Breast epithelium (tissue), 4 donors: ENCODE measurements at regions not wholly inside any gene's neighbourhood (a gene's known extent, or its start where the extent isn't known, plus 50 kb on each side); places are given as distances from the start of the nearest gene placed in this dataset.
"Not testable (repeated sequence)": the region's sequence is repeated elsewhere in the genome, so short reads cannot be mapped to it uniquely, and the experiment has no call there.

Experiments
- DNase-seq, 2 donors: peaks; one replicate each; pipeline ENCODE4 v3.0.0-alpha.2; 2019; ENCODE audit warnings: low spot score in 2 of 2
- H3K27ac ChIP-seq, 2 donors: fragments of 200-600 bp; sonication (generic) in 1 of 2; one replicate each; pipeline ENCODE4 v1.5.1; 2016 to 2019; ENCODE audit warnings: mild to moderate bottlenecking in 1 of 2
- H3K27me3 ChIP-seq, 2 donors: fragments of 200-600 bp; sonication (generic) in 1 of 2; one replicate each; pipeline versions ENCODE4 v1.5.1 to v1.6.0; 2017 to 2019; ENCODE audit warnings: control low read depth in 1 of 2, mild to moderate bottlenecking in 1 of 2
- H3K36me3 ChIP-seq: fragments of 200-600 bp; one replicate; pipeline ENCODE4 v1.5.1; 2019
- H3K4me1 ChIP-seq, 2 donors: fragments of 200-600 bp; sonication (generic); one replicate each; pipeline ENCODE4 v1.5.1; 2016 to 2019; ENCODE audit warnings: control low read depth in 1 of 2
- H3K4me3 ChIP-seq, 3 donors: fragments of 200-600 bp; sonication (generic); 1 replicate in 2 of 3; 2 replicates in 1 of 3; pipeline ENCODE4 v1.5.1; 2016 to 2019; ENCODE audit warnings: mild to moderate bottlenecking in 3 of 3, moderate library complexity in 2 of 3
- H3K9me3 ChIP-seq, 2 donors: fragments of 200-600 bp; sonication (generic) in 1 of 2; one replicate each; pipeline ENCODE4 v1.5.1; 2016 to 2019; ENCODE audit warnings: control low read depth in 1 of 2
- intact Hi-C: fragments of 100-400 bp; cut with DNase I; formaldehyde crosslinking; loops from one replicate; pipeline ENCODE4 v1.15.1; 2023; ENCODE audit warnings: low total_unique reads

GRCh38 chr15:20255641-20256040 lies 286.0 kb downstream of the GOLGA6L6 start:
- peaks cover 4 to 19% of the 10 kb centered on the region in 2 donors for H3K9me3 ChIP-seq
- H3K27me3 ChIP-seq, H3K36me3 ChIP-seq, intact Hi-C loops, DNase-seq, H3K4me1 ChIP-seq, H3K27ac ChIP-seq, H3K4me3 ChIP-seq: not testable (repeated sequence)

- H3K27me3 ChIP-seq, intact Hi-C loops, H3K4me3 ChIP-seq, H3K36me3 ChIP-seq, DNase-seq, H3K4me1 ChIP-seq, H3K27ac ChIP-seq: not testable (repeated sequence)
- peaks cover 9 to 12% of the 10 kb centered on the region in 2 donors for H3K9me3 ChIP-seq
Observed at GRCh38 chr15:20253047-20253615, 288.5 kb downstream of the GOLGA6L6 start.

GRCh38 chr15:20252040-20252439 lies 289.6 kb downstream of the GOLGA6L6 start:
- intact Hi-C loops: not testable (repeated sequence)

GRCh38 chr15:20251214-20252005 lies 290.2 kb downstream of the GOLGA6L6 start:
- H3K36me3 ChIP-seq, intact Hi-C loops, H3K4me1 ChIP-seq, DNase-seq, H3K4me3 ChIP-seq, H3K27ac ChIP-seq, H3K9me3 ChIP-seq, H3K27me3 ChIP-seq: not testable (repeated sequence)

More at GRCh38 chr15:20252040-20252439, 289.6 kb downstream of the GOLGA6L6 start:
- DNase-seq, H3K27ac ChIP-seq, H3K27me3 ChIP-seq, H3K4me1 ChIP-seq, H3K36me3 ChIP-seq, H3K4me3 ChIP-seq, H3K9me3 ChIP-seq: not testable (repeated sequence)

- H3K4me1 ChIP-seq, H3K27me3 ChIP-seq, intact Hi-C loops, H3K27ac ChIP-seq, DNase-seq, H3K9me3 ChIP-seq, H3K36me3 ChIP-seq, H3K4me3 ChIP-seq: not testable (repeated sequence)
Observed at GRCh38 chr15:20250206-20250605, 291.4 kb downstream of the GOLGA6L6 start.

- H3K4me1 ChIP-seq, H3K27me3 ChIP-seq, H3K27ac ChIP-seq, intact Hi-C loops, H3K4me3 ChIP-seq, H3K9me3 ChIP-seq, DNase-seq, H3K36me3 ChIP-seq: not testable (repeated sequence)
Observed at GRCh38 chr15:20249677-20249970, 292.0 kb downstream of the GOLGA6L6 start.

- H3K27ac ChIP-seq, H3K4me3 ChIP-seq, H3K9me3 ChIP-seq, intact Hi-C loops, H3K27me3 ChIP-seq, DNase-seq, H3K4me1 ChIP-seq, H3K36me3 ChIP-seq: not testable (repeated sequence)
Observed at GRCh38 chr15:20248434-20248833, 293.2 kb downstream of the GOLGA6L6 start.

- DNase-seq, H3K27ac ChIP-seq, intact Hi-C loops, H3K4me1 ChIP-seq, H3K27me3 ChIP-seq, H3K36me3 ChIP-seq, H3K4me3 ChIP-seq, H3K9me3 ChIP-seq: not testable (repeated sequence)
Observed at GRCh38 chr15:20247137-20247536, 294.5 kb downstream of the GOLGA6L6 start.

GRCh38 chr15:20246624-20247023 lies 295.0 kb downstream of the GOLGA6L6 start:
- H3K27me3 ChIP-seq, H3K27ac ChIP-seq, intact Hi-C loops, DNase-seq, H3K4me1 ChIP-seq, H3K4me3 ChIP-seq, H3K36me3 ChIP-seq: not testable (repeated sequence)
- peaks cover 9 to 14% of the 10 kb centered on the region in 2 donors for H3K9me3 ChIP-seq

- DNase-seq, H3K4me3 ChIP-seq, H3K4me1 ChIP-seq, intact Hi-C loops, H3K36me3 ChIP-seq, H3K27ac ChIP-seq, H3K27me3 ChIP-seq: not testable (repeated sequence)
- peaks cover 9 to 15% of the 10 kb centered on the region in 2 donors for H3K9me3 ChIP-seq
Observed at GRCh38 chr15:20245856-20246255, 295.7 kb downstream of the GOLGA6L6 start.

- H3K4me3 ChIP-seq, H3K27me3 ChIP-seq, H3K4me1 ChIP-seq, H3K27ac ChIP-seq, intact Hi-C loops, H3K36me3 ChIP-seq, DNase-seq: not testable (repeated sequence)
- H3K9me3 ChIP-seq: peaks cover 9 to 15% of the 10 kb centered on the region in 2 donors
Observed at GRCh38 chr15:20244792-20245191, 296.8 kb downstream of the GOLGA6L6 start.

- H3K27ac ChIP-seq, intact Hi-C loops, H3K4me3 ChIP-seq, H3K4me1 ChIP-seq, DNase-seq, H3K36me3 ChIP-seq, H3K27me3 ChIP-seq: not testable (repeated sequence)
- H3K9me3 ChIP-seq: peaks cover 4 to 15% of the 10 kb centered on the region in 2 donors
Observed at GRCh38 chr15:20243486-20244240, 297.9 kb downstream of the GOLGA6L6 start.

- DNase-seq, H3K27ac ChIP-seq, intact Hi-C loops, H3K4me3 ChIP-seq, H3K4me1 ChIP-seq, H3K27me3 ChIP-seq, H3K36me3 ChIP-seq: not testable (repeated sequence)
- H3K9me3 ChIP-seq: peaks cover 4 to 15% of the 10 kb centered on the region in 2 donors
Observed at GRCh38 chr15:20240366-20240917, 301.2 kb downstream of the GOLGA6L6 start.
